Ovary (tissue), 7 donors: ENCODE measurements at regions not wholly inside any gene's neighbourhood (a gene's known extent, or its start where the extent isn't known, plus 50 kb on each side); places are given as distances from the start of the nearest gene placed in this dataset.

Experiments
- DNase-seq, 5 donors: peaks; one replicate each; pipeline ENCODE4 v3.0.0-alpha.2; 2019 to 2020
- H3K27ac ChIP-seq, 2 donors: fragments of 200-600 bp; one replicate each; pipeline versions ENCODE4 v1.5.1 to v1.8.0; 2019 to 2022
- H3K27me3 ChIP-seq: fragments of 200-600 bp; one replicate; pipeline ENCODE4 v1.8.0; 2022
- H3K36me3 ChIP-seq: fragments of 200-600 bp; sonication (generic); one replicate; pipeline ENCODE4 v1.5.1; 2019
- H3K4me1 ChIP-seq: one replicate; pipeline ENCODE4 v1.8.1; 2013; ENCODE audit warnings: mild to moderate bottlenecking, moderate library complexity; ENCODE audit not compliant: insufficient read depth
- H3K4me3 ChIP-seq: fragments of 200-600 bp; sonication (generic); one replicate; pipeline ENCODE4 v1.5.1; 2017
- H3K9me3 ChIP-seq, 2 donors: fragments of 200-600 bp in 1 of 2; sonication (generic) in 1 of 2; one replicate each; pipeline versions ENCODE4 v1.5.1 to v1.8.1; 2013 to 2019; ENCODE audit warnings: mild to moderate bottlenecking in 1 of 2, moderate library complexity in 1 of 2
- CTCF ChIP-seq, 3 donors: fragments of 450-650 bp in 2 of 3; fragments of 200-600 bp in 1 of 3; IDR thresholded peaks; one replicate each; pipeline versions ENCODE4 v1.5.1 to v1.8.0; 2016 to 2022; ENCODE audit warnings: antibody characterized with exemption in 3 of 3, mild to moderate bottlenecking in 1 of 3
- EP300 ChIP-seq: sonication (generic); formaldehyde crosslinking; IDR thresholded peaks from one replicate; pipeline ENCODE4 v1.6.1; 2017; ENCODE audit warnings: antibody characterized with exemption
- POLR2A ChIP-seq: fragments of 450-650 bp; IDR thresholded peaks from one replicate; pipeline ENCODE4 v1.6.1; 2017; ENCODE audit warnings: antibody characterized with exemption, mild to moderate bottlenecking, moderate library complexity
- whole genome bisulfite sequencing, 3 donors: extraction: QIAGEN DNeasy Blood & Tissue Kit in 1 of 3; methylation state at CpG; one replicate each; pipeline versions ENCODE4 v1.1.5 to v1.1.7; 2013 to 2017; 5-methylcytosine and 5-hydroxymethylcytosine counted together
- intact Hi-C, 4 donors: fragments of 100-400 bp; cut with DNase I; formaldehyde crosslinking; loops; one replicate each; pipeline versions ENCODE4 v1.11.0 to v1.15.1; 2022 to 2023
- donor health status: DM: no; HTN: no; CAD: no; lungs with moderate emphysema.
- donor health status: DM: no; HTN: no; CAD: no.
- donor health status: Bipolar disorder and iron deficiency.
- donor health status: DM: no; HTN: no; CAD: no.
- donor health status: DM: yes; HTN: yes; CAD: no.

- WGBS, 3 donors = 77 to 87% (median 84%) methylated on average over 3 of the region's 3 CpGs
- DNase-seq = no peak
- TF ChIP-seq EP300 = no peak
- no peak for TF ChIP-seq CTCF (IDR thresholded peaks at IDR 0.05)
- no peak for TF ChIP-seq POLR2A
- Histone ChIP-seq H3K36me3 (no peaks in the 10 kb centered on the region), H3K27ac (no peak overlapping the region), H3K4me3 (no peak overlapping the region), H3K27me3 (no peaks in the 10 kb centered on the region), H3K9me3 (no peaks in the 10 kb centered on the region), H3K4me1 (no peaks in the 10 kb centered on the region)
- intact Hi-C loops = no loop called here
These were observed 692.1 kb downstream of the DNAJB9 start for GRCh38 chr7:109261781-109262180.

- H3K27ac ChIP-seq = no peak overlapping the region
- intact Hi-C loops = no loop called here
- H3K4me1 ChIP-seq = no peaks in the 10 kb centered on the region
- WGBS, 3 donors = 82 to 87% (median 86%) methylated on average over 3 of the region's 3 CpGs
- H3K9me3 ChIP-seq = no peaks in the 10 kb centered on the region
- no peak for TF ChIP-seq EP300
- no peak for TF ChIP-seq CTCF (IDR thresholded peaks at IDR 0.05)
- TF ChIP-seq POLR2A = no peak
- no peaks in the 10 kb centered on the region for H3K27me3 ChIP-seq
- H3K4me3 ChIP-seq = no peak overlapping the region
- H3K36me3 ChIP-seq = no peaks in the 10 kb centered on the region
- no peak for DNase-seq
These were observed 696.9 kb downstream of the DNAJB9 start for GRCh38 chr7:109266610-109267009.

- no peaks in the 10 kb centered on the region for H3K9me3 ChIP-seq
- intact Hi-C loops = no loop called here
- H3K27ac ChIP-seq = no peak overlapping the region
- no peak overlapping the region for H3K4me3 ChIP-seq
- TF ChIP-seq POLR2A (no peak), CTCF (IDR thresholded peaks at IDR 0.05) (no peak), EP300 (no peak)
- no peaks in the 10 kb centered on the region for H3K36me3 ChIP-seq
- H3K27me3 ChIP-seq = no peaks in the 10 kb centered on the region
- no peaks in the 10 kb centered on the region for H3K4me1 ChIP-seq
- DNase-seq = no peak
These were observed 706.7 kb downstream of the DNAJB9 start for GRCh38 chr7:109276348-109276747.

GRCh38 chr7:109282726-109283125 lies 713.1 kb downstream of the DNAJB9 start:
- Histone ChIP-seq H3K9me3 (no peaks in the 10 kb centered on the region), H3K36me3 (no peaks in the 10 kb centered on the region), H3K27ac (no peak overlapping the region), H3K4me3 (no peak overlapping the region), H3K27me3 (no peaks in the 10 kb centered on the region), H3K4me1 (no peaks in the 10 kb centered on the region)
- no peak for DNase-seq
- intact Hi-C loops = no loop called here
- TF ChIP-seq CTCF (IDR thresholded peaks at IDR 0.05) (no peak), POLR2A (no peak), EP300 (no peak)

GRCh38 chr7:109284943-109285342 lies 715.3 kb downstream of the DNAJB9 start:
- intact Hi-C loops = no loop called here
- TF ChIP-seq POLR2A (no peak), CTCF (IDR thresholded peaks at IDR 0.05) (no peak), EP300 (no peak)
- Histone ChIP-seq H3K4me1 (no peaks in the 10 kb centered on the region), H3K36me3 (no peaks in the 10 kb centered on the region), H3K27ac (no peak overlapping the region), H3K9me3 (no peaks in the 10 kb centered on the region), H3K4me3 (no peak overlapping the region), H3K27me3 (no peaks in the 10 kb centered on the region)
- DNase-seq = no peak
- 0 to 6% (median 2%) methylated on average over 1 of the region's 1 CpG for WGBS, 3 donors
